C4-2B (cell line): ENCODE measurements at regions not wholly inside any gene's neighbourhood (a gene's known extent, or its start where the extent isn't known, plus 50 kb on each side); places are given as distances from the start of the nearest gene placed in this dataset.

Experiments used
- ZFX ChIP-seq: fragments of 450-650 bp; IDR thresholded peaks from 2 replicates; pipeline ENCODE4 v1.6.1; 2017
- TF ChIP-seq, protein P1 (sequence below): fragments of 450-650 bp; conservative IDR thresholded peaks from 2 replicates; pipeline ENCODE4 v1.5.1; 2017; ENCODE audit warnings: mild to moderate bottlenecking

DNA sequence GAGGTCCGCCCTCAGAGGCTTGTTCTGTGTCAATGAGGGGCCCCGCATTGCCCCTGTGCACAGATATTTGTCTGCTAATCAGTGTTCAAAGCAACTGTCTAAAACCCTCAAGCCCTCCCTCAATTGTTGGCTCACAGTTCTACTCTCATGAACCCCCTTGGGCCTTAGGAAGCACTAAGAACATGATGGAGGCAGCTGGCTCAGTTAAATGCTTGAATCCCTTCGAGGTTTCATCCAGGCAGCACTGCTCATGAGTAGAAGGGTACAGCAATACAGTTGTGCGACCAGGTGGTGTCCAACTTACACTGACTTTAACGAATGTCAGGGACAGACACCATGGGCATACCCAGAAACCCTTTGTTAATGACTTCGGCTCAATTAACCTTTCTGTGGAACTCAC lies 89.2 kb upstream of the WSCD1 start:
- TF ChIP-seq, protein P1, sequence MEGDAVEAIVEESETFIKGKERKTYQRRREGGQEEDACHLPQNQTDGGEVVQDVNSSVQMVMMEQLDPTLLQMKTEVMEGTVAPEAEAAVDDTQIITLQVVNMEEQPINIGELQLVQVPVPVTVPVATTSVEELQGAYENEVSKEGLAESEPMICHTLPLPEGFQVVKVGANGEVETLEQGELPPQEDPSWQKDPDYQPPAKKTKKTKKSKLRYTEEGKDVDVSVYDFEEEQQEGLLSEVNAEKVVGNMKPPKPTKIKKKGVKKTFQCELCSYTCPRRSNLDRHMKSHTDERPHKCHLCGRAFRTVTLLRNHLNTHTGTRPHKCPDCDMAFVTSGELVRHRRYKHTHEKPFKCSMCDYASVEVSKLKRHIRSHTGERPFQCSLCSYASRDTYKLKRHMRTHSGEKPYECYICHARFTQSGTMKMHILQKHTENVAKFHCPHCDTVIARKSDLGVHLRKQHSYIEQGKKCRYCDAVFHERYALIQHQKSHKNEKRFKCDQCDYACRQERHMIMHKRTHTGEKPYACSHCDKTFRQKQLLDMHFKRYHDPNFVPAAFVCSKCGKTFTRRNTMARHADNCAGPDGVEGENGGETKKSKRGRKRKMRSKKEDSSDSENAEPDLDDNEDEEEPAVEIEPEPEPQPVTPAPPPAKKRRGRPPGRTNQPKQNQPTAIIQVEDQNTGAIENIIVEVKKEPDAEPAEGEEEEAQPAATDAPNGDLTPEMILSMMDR: no peak
- TF ChIP-seq ZFX: no peak
